GM13976 (cell line): ENCODE measurements at regions not wholly inside any gene's neighbourhood (a gene's known extent, or its start where the extent isn't known, plus 50 kb on each side); places are given as distances from the start of the nearest gene placed in this dataset.
"Not testable (repeated sequence)": the region's sequence is repeated elsewhere in the genome, so short reads cannot be mapped to it uniquely, and the experiment has no call there.

Experiments used
- DNase-seq: peaks from one replicate; pipeline ENCODE4 v3.0.0; 2012; ENCODE audit warnings: low spot score
- in situ Hi-C: fragments of 300-500 bp; cut with MboI; formaldehyde crosslinking; loops from one replicate; pipeline ENCODE4 v1.12.0; 2022; ENCODE audit warnings: low sequenced_read_pairs, mixed read lengths, inconsistent platforms; ENCODE audit not compliant: unreplicated experiment
- TF ChIP-seq, protein P1 (sequence below): IDR thresholded peaks from 2 replicates; pipeline ENCODE4 v1.5.1; 2012; ENCODE audit warnings: borderline replicate concordance, mild to moderate bottlenecking; ENCODE audit not compliant: insufficient read depth; ENCODE audit errors: extremely low read depth, missing control alignments, control extremely low read depth

DNA sequence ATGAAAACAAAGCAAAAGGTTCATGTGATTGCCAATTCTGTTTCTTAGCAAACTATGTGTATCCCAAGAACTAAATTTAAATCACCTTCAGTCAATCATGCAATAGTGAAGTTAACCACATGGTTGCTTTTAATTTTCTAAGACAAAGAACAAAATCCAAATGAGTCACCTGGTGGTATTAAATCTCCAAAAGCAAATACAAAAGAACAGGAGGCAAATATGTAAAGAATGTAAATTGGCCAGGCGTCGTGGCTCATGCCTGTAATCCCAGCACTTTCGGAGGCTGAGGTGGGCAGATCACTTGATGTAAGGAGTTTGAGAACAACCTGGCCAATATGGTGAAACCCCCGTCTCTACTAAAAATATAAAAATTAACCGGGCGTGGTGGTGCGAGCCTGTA is 54.2 kb upstream of the PIK3R4 start:
- DNase-seq = no peak
- in situ Hi-C loops = no loop called here
- TF ChIP-seq, protein P1, sequence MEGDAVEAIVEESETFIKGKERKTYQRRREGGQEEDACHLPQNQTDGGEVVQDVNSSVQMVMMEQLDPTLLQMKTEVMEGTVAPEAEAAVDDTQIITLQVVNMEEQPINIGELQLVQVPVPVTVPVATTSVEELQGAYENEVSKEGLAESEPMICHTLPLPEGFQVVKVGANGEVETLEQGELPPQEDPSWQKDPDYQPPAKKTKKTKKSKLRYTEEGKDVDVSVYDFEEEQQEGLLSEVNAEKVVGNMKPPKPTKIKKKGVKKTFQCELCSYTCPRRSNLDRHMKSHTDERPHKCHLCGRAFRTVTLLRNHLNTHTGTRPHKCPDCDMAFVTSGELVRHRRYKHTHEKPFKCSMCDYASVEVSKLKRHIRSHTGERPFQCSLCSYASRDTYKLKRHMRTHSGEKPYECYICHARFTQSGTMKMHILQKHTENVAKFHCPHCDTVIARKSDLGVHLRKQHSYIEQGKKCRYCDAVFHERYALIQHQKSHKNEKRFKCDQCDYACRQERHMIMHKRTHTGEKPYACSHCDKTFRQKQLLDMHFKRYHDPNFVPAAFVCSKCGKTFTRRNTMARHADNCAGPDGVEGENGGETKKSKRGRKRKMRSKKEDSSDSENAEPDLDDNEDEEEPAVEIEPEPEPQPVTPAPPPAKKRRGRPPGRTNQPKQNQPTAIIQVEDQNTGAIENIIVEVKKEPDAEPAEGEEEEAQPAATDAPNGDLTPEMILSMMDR = no peak

DNA sequence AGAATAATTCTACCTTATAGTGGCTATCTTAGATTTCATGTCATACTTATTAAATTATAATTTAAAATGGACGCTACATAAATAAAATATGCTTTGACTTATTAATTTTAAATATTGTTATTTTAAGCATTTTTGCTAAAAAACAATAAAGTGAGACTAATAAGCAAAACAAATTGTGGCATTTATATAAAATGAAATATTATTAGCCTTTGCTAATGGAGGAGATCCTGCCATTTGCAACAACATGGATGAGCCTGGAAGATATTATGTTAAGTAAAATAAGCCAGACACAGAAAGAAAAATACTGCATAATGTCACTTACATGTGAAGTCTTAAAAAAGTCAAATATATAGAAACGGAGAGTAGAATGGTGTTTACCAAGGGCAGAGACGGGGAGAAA is 54.8 kb upstream of the PIK3R4 start:
- in situ Hi-C loops = no loop called here
- DNase-seq = no peak
- TF ChIP-seq, protein P1 = no peak

DNA sequence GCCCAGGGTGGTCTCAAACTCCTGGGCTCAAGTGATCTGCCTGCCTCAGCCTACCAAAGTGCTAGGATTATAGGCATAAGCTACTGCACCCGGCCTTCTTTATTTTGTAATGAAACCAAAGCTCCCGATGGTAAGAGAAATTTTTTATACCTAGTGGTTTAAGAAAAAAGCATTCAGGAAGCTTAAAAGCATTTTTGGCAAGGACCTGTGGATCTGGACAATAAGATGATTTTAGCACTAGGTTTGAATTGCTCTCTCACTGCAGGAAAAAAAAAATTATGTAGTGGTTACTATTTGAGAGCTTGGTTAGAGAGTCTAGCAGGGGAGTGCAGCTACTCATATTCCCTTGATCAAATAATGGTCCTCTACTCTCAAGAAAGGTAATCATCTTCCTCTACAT is 64.9 kb upstream of the PIK3R4 start:
- no peak for DNase-seq
- in situ Hi-C loops = no loop called here
- TF ChIP-seq, protein P1 = no peak

DNA sequence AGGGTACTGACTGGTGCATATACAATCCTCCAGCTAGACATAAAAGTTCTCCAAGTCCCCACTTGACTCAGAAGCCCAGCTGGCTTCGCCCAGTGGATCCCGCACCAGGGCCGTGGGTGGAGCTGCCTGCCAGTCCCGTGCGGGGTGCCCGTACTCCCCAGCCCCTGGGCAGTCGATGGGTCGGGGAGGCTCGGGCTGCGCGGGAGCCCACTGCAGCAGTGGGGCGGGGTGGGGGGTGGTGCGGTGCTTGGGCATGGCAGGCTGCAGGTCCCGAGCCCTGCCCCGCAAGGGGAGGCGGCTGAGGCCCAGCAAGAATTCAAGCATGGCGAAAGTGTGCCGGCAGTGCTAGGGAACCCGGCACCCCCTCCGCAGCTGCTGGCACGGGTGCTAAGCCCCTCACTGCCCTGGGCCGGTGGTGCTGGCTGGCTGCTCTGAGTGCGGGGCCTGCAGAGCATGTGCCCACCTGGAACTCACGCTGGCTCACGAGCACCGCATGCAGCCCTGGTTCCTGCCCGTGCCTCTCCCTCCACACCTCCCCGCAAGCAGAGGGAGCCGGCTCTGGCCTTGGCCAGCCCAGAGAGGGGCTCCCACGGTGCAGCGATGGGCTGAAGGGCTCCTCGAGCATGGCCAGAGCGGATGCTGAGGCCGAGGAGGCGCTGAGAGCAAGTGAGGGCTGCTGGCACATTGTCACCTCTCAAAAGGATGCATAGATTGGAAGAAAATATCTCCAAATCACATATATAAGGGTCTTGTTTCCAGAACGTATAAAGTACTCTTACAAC is 68.3 kb upstream of the PIK3R4 start:
- in situ Hi-C loops = no loop called here
- DNase-seq = no peak
- TF ChIP-seq, protein P1 = no peak

DNA sequence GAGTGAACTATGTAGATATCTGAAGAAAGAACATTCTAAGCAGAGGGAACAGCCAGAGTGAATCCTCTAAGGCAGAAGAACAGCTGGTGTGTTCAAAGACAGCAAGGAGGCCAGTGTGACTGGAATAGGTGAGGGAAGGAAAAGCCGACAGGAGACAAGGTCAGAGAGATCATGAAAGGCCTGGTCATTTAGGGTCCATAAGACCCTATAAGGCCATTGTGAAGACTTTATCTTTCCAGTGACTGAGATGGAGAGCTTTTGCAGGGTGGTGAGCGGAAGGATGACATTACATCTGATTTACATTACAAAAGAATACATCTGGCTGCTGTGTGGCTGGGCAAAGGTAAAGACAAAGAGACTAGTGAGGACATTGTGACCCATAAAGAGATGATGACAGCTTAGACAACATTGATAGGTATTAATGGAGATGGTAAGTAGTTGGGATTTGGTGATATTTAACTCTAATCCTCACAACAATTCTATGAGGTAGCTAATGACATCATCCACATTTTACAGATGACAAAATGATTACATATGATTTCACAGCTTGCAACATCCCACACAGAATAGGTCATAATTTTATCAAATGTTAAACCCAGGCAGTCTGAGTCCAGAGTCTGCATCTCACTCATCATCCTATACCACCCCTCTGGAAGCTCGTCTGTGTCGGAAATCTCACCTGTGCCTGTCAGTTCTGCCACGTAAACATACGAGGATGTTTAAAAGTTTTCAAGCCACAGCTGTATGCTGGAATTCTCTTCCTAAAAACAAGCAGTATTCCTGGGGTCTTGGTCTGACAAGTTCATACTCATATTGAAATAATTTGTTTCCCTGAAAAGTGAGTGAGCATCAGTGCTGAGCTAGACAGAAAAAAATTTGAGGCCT is 70.2 kb upstream of the PIK3R4 start:
- no peak for DNase-seq
- in situ Hi-C loops = no loop called here
- TF ChIP-seq, protein P1 = no peak

DNA sequence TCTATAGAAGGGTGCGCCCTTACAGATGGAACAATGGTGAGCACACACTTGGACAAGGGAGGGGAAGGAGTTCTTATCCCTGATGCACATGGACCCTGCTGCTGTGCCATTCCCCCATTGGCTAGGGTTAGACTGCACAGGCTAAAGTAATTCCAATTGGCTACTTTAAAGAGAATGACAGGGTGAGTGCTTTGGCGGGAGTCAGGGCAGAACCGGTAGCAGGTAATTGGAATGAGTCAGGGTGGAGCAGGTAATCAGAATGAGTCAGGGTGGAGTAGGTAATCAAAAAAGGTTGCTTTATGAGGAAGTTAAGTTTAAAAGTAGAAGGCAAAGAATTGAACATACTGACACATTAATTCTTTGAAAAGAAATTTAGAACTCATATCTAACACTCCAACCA is 71.4 kb upstream of the PIK3R4 start:
- DNase-seq, in situ Hi-C loops: not testable (repeated sequence)

DNA sequence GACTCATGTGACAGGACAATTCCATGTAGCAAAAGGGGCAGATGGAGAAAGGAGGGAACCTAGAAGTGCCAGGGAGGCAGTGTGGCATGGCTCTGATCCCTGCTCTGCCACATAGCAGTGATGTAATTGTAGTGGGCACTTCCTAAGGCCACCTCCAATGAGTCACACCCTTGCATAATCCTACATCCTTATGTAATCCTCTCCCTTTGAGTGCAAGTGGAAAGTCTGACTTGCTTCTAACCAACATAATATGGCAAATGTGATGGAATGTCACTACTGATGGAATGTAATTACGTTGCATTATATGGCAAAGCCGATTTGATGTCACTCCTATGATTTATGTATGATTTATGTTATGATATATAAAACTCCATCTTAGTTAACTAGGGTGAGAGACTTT is 72.9 kb upstream of the ATP2C1 start:
- no peak for DNase-seq
- in situ Hi-C loops = no loop called here
- TF ChIP-seq, protein P1 = no peak
